GM12873 (cell line): ENCODE measurements at regions not wholly inside any gene's neighbourhood (a gene's known extent, or its start where the extent isn't known, plus 50 kb on each side); places are given as distances from the start of the nearest gene placed in this dataset.

Experiments used
- TF ChIP-seq, protein P1 (sequence below): IDR thresholded peaks from 2 replicates; pipeline ENCODE4 v1.5.1; 2012; ENCODE audit warnings: low read depth, mild to moderate bottlenecking, moderate library complexity, low read length, control low read depth; ENCODE audit not compliant: insufficient read depth; ENCODE audit errors: missing control alignments

DNA sequence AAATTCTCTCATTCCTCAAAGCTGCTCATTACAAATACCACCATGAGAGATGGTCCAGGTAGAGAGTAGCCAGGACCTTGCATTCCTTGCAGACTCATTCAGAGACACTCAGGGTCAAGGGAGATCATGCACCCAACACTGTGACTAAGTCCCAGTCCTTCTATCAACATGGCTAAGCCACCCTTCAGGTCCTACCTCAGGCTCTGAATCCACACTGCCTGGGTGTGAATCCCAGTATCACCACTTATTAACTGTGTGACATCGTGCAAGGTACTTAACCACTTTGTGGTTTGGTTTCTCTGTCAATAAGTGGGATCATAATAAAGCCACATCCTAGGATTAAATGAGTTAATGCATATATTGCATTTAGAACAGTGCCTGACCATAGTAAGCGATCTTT lies 124.1 kb upstream of the NEIL3 start:
- TF ChIP-seq, protein P1, sequence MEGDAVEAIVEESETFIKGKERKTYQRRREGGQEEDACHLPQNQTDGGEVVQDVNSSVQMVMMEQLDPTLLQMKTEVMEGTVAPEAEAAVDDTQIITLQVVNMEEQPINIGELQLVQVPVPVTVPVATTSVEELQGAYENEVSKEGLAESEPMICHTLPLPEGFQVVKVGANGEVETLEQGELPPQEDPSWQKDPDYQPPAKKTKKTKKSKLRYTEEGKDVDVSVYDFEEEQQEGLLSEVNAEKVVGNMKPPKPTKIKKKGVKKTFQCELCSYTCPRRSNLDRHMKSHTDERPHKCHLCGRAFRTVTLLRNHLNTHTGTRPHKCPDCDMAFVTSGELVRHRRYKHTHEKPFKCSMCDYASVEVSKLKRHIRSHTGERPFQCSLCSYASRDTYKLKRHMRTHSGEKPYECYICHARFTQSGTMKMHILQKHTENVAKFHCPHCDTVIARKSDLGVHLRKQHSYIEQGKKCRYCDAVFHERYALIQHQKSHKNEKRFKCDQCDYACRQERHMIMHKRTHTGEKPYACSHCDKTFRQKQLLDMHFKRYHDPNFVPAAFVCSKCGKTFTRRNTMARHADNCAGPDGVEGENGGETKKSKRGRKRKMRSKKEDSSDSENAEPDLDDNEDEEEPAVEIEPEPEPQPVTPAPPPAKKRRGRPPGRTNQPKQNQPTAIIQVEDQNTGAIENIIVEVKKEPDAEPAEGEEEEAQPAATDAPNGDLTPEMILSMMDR = no peak

DNA sequence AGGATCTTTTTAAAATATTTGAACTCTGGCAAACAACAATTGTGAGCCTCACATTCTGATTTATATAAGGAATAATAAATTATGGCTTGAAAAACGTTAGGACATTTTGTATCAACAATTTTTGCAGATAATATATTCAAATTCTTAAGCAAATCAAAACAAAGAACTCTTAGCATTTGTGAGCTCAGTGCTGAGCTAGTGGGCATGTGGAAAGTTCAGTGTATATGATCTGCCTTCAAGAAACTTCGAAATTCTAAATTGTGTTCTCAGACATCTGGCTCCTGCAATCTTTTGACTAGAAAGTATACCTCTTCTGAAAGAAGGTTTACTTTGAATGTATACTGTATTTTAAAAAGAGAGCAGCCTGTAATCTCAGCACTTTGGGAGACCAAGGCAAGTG lies 122.3 kb upstream of the NEIL3 start:
- TF ChIP-seq, protein P1 = no peak

DNA sequence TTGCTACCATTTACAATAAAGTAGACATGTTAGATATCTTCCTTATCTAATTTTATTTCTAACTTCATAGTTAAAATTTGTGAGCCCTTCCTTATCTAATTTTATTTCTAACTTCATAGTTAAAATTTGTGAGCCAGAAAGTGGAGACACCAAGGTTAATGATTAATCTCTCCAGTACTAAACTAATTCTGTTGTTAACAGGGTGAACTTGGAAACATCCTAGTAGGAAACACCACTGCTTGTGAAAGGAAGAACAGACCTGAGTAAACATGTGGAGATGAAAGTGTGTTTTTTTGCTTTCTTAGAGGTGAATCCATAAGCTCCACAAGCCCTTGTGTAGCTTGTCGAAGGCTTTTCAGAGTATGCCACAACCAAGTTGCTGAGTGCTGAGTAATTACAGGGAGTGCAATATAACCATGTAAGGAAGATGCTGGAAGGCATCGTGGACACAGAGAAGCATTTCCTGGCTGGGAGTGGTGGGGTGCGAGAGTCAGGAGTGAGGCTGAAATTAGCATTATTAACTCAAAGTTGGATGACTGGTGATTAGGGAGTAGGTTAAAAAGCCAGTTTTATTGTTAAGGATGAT lies 118.6 kb upstream of the NEIL3 start:
- TF ChIP-seq, protein P1 = no peak

DNA sequence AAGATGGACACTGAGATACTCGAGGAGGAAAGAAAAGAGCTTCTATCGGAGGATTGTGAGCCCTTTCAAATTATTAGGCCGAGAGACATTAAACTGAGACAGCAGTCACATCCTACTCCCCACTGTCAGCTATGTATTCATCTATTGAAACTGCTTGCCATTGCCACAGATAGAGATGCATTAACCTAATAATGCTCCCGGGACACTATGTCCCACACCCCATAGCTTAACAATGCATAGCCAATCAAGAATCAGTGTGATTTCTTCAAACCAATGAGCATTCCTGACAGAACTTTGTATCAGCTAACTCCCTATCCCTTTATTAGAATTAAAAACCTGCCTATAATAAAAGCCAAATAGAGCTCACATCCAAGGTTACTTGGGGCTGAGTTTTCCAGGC lies 118.1 kb upstream of the NEIL3 start:
- TF ChIP-seq, protein P1 = no peak

DNA sequence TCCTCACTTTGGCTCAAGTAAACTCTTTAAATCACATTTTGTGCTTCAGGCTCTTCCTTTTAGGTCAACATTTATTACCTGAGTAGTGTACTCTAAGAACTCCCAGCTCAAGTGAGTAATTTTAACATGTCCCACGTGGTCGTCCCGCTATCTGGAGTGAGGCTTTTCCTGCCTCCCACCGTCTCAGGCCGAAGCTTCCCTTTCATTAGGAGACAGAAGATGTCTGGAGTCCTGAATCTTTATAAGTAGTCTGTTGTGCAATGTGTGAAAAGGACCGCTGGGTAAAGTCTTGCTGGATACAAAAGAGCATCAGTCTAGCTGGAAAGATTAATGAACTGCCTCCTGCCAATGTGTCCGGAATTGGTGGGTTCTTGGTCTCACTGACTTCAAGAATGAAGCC lies 117.7 kb upstream of the NEIL3 start:
- TF ChIP-seq, protein P1 = no peak

DNA sequence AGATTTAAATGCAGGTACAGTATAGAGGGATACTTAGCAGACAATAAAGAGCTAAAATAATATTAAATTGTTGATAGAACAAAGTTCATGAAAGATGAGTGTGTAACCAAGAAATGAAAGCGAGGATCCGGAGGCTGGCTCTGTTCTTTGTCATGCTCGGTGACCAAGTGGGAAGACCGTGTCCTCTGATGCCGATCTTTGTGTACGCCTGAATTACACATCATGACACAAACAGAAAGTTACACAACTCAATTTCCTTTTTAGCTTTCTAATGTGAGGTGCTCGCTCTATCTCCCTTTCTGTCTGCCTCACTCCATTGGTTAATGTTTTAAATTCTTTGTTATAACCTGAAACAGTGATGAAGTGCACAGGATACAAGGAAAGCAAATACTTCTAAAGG lies 114.8 kb upstream of the NEIL3 start:
- TF ChIP-seq, protein P1 = no peak

DNA sequence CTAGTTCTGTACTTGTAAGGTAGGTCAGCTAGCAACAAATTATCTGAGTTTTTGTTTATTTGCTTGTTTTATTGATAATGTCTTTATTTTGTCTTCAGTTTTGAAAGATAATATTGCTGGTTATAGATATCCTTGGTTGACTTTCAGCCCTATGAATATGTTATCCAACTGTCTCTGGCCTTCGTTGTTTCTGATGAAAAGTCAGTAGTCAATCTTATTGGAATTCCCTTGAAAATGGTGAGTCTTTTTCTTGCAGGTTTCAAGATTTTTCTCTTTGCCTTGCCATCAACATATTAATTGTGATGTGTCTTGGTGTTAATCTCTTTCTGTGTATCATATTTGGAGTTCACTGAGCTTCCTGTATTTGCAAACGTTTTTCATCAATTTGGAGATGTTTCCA lies 113.1 kb upstream of the NEIL3 start:
- TF ChIP-seq, protein P1 = no peak
